Fibroblast of peridontal ligament (primary cell): ENCODE measurements at regions not wholly inside any gene's neighbourhood (a gene's known extent, or its start where the extent isn't known, plus 50 kb on each side); places are given as distances from the start of the nearest gene placed in this dataset.

Experiments used
- DNase-seq: peaks from one replicate; pipeline ENCODE4 v3.0.0-alpha.2; 2010; ENCODE audit errors: extremely low read depth

DNA sequence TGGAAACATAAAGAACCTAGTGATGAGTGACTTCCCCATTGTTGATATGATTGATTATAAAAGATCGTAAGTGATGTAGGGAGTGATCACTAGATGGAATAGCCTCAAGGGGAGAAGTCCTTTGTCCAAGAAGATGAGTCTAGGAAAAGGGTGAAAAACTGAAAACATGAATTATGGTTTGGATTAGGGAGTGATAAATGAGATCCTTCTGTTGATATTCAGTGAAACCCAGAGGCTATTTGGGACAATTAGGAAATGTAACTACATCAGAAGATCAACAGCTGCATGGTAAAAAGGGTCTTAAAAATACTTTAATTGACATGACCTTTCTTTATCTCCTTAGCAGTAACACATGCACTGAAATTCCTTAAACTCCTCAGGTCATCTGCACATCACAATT lies 124.0 kb upstream of the UNC5C start:
- no peak for DNase-seq

DNA sequence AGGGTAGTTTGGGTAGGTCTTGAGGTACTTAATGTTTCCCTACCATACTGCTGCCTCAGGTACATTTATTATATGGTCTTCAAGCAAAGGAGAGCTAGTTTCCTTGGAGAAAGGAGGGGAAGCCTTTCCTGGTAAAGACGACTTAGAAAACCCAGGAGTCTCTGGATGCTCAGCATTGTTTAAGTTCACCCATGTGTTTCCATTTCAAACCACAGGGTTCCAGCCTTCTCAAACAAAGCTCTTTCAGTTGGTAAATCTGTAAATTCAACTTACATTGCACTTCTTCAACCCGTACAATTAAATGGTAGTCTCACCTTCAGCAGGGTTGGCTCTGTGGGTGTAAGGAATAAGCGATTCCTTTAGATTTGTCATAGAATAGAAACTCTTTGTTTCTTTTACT lies 111.9 kb upstream of the UNC5C start:
- no peak for DNase-seq

DNA sequence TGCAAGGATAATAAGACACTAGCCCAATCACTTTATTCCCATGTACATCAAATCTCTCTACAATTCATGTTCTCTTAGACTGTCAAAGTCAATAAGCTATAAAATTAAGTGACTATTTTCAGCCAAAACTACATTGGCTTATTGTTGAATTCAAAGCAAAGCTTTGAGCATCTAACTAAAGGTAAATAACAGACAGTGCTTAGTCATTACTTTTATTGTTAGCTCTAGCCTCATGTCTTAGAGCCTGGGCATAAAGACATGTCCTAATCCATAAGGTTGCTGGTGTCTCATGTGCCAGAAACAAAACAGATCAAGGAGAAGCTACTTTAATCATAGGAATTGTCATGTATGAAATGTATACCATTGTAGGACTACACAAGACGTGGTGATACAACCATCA lies 103.1 kb upstream of the UNC5C start:
- no peak for DNase-seq

DNA sequence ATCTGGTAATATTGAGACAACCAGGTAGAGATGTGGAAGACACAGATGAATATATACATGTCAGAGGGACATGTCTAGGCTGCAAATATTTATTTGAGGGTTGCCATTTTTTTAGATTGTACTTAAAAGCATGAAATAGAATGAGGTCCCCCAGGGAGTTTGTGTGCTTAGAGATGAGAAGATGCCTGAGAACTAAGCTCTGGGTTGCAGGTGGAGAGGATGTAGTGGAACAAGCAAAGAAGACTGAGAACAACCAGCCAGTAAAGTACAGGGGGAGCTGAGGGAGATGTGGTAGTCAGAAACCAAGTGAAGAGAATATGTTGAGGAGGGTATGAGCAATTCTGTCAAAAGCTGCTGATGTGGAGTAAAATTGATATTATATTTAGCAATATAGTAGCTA lies 95.6 kb upstream of the UNC5C start:
- DNase-seq = no peak

DNA sequence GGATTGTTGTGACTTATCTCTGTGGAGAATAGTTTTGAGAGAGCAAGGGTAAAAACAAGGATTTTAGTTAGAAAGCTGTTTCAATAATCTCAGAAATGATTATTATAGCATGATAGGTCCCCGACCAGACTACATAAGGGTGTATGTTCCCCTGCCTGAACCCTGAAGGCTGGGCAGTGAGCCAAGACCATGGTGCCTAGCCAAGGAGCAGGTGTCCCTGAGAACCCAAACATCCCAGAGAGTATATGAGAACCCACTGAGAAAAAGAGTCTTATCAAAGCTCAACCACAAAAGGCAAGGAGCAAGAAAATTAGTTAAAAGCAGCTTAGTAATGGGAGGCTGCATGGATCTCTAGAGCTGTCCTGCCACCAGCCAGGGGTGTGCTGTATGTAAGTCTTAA lies 94.9 kb upstream of the UNC5C start:
- DNase-seq = no peak

DNA sequence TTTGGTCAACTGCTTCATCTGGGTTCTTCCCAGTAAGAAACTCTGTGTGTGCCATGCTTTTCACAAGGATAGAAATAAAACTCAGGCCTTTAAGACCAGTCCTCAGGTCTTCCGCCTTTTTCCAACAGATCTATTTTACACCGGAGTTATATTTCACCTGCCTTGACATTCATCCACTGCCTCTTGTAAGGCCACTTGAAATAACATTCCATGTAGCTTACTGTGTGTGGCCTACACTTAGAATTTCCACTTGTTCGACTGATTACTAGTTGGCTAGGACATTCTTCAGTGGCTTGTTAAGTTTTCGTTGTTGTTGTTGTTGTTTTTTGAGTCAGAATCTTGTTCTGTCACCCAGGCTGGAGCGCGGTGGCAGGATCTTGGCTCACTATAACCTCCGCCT lies 92.8 kb upstream of the UNC5C start:
- no peak for DNase-seq

DNA sequence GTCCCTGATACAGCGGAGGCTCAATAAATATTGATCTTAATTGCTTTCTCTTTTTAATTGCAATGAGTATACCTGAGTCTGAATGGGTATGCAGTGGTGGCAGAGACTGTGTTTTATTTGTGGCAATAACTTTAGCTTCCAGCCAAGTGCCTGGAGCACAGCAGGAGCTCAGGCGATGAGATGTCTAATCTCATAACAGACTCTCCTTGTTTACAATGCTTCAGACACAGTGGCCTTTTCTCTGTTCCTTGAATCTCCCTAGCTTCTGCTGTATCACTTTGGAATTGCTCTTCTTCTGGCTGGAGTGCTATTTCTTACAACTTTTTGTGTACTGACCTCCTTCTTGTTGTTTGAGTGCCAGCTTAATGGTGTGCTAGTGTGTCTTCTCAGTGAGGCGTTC lies 91.5 kb upstream of the UNC5C start:
- no peak for DNase-seq

DNA sequence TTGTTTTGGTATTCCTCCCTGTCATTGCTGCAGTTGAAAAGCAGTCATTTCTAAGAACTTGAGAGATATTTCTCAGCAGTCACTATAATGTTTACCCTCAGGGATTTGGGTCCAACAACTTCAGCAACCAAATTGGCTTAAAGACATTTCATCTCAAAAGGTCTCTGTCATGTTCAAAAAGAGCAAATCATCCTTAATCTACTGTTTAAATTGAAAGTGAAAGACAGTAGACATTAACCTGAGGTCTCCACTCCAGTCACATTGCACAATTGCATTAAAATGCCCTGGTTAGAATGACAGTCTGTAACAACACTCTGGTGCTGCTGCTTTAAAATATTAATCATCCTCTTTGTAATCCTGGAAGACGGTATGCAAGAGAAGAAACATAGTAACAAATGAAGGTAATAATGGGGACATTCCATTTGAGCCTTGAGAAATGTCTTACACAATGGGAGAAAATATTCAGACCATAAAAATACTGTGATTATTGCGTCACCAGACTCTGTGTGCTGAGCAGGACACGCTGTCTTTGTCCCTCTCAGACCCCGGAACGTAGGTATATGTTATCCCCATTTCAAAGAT lies 90.2 kb upstream of the UNC5C start:
- DNase-seq = no peak

DNA sequence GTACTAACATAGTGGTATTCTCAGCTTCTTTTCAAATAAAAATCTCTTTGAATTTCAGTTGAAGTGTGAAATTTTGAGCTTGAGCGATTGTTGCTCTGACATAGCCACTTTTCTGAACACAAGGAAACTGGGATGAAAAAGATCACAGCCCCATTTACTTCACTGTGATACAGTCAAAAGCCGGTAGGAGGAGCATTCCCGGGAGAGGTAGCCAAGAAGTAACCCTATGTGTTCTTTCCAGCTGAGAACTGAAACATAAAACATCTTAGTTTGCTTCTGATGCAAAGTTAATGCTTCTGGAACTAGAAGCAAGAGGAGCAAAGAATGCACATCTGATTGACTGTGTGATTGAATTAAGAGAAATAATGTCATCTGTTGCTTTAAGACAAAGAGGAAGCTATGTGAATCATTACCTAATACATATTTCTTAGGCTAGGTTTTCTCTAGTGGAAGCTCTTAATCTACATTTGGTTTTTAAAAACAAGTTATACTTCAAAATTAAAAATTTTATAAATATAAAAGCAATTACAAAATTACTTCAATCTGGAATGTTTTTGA lies 88.3 kb upstream of the UNC5C start:
- DNase-seq = peak; percentile 0

DNA sequence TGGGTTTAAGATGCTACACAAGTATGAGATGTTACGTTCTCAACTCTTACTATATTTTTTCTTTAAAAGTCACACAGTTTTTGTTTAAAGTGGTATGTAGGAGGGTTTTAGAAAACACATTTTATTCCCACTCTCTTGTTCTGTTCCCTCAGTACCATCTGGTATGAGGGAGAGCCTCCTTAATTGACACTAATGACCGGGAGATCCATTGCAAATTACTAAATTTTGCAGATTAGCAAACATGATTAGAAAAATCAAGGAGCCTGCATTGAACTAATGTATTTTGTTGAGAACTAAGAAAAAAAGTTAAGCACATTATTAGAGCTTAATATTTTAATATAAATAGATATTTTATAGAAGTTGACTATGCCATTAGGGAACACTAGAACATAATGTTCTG lies 87.3 kb upstream of the UNC5C start:
- no peak for DNase-seq

DNA sequence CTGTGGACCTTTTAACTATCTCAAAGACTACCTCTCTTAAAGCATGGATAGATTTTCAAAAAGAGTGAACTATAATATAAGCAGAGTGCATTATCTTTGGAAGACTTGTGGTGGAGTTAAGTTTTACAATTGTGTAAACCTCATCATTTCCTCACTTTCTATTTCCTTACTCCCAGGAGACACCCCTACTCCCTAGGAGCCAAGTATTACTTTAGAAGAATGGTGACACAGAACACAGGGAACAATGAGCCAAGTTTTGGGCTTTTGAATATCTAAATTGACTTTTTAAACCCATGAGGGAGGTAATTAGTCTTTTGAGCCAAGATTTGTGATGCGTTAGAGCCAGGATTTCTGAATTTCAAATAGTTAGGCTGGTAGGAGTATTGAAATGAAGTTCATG lies 78.9 kb upstream of the UNC5C start:
- no peak for DNase-seq

DNA sequence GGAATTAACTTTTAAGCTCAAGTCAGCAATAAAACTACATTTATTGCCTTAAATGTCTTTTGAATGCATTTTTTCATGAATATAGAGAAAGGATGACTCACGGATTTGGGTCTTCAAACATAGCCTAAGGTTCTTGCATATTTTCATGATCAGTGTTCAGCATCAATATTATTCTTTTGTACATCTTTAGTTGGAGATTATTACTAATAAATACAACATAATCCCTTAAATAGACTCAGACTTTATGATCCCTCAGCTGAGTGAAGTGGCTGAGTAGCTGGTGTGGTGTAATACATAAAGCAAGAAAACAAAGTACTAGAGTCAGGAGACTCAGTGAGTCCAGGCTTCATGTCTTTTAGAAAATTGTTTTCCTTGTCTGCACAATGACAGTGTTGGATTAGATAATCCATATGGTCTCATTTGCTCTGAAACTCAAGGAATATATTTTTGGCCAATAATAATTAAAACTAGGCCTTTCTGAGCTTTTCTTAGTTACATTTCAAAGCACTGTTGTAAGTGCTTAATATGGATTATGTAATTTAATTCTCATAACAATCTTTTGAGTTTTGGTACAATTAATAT lies 78.3 kb upstream of the UNC5C start:
- DNase-seq = no peak

DNA sequence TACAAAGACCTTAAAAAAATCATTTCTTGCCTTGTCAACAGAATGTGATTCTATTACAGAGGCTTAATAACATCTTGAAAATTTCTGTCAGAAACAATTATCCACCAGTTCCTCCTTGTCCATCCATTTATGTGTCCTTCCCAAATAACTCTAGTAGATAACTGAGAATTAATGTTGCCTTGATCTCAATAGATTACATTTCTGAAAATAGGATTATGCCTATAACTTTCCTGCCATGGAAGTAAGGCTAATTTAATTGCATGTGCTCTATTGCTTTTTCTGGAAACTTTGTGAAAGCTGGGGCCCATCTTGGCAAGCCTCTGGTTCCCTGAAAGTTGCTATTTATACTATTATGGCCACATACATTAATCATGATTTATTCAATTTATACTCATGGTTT lies 76.2 kb upstream of the UNC5C start:
- DNase-seq = no peak

DNA sequence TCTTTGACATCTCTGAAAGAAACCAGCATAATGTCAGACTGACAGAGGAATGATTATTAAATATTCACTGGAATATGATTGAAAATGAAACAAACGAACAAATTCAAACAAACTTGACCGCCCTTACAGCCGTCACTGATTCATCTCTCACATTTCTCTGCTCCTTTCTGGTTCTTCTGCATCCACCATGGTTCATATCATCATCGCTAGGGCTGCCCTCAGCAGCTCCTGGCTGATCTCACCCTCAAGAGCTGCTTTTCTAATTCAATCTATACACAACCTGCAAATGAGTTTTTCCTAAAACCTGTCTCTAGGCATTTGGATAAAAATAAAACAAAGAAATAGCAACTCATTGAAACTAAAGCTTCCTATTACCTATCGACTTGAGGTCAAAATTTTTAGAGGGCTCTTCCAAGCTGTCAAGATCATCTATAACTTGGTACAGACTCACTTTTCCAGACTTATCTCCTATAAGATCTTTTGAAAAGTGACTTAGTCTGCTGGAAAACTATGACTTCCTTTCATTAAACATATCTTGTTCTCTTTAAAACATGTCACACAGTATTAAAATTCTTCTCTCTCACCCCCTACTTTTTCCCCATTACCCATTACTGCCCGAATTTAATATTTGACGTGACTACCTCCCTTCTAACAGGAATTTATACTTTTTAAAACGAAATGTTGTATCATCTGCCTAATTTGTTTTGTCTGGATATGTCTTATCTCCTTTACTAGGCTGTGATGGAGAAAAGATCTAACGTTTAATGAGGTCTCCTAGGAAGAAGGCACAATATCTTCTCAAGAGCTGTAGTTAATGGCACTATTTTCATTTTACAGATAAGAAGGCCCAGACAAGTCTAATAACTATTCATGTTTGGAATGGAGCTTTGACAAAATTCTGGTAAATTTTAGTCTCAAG lies 71.0 kb upstream of the UNC5C start:
- DNase-seq = no peak

DNA sequence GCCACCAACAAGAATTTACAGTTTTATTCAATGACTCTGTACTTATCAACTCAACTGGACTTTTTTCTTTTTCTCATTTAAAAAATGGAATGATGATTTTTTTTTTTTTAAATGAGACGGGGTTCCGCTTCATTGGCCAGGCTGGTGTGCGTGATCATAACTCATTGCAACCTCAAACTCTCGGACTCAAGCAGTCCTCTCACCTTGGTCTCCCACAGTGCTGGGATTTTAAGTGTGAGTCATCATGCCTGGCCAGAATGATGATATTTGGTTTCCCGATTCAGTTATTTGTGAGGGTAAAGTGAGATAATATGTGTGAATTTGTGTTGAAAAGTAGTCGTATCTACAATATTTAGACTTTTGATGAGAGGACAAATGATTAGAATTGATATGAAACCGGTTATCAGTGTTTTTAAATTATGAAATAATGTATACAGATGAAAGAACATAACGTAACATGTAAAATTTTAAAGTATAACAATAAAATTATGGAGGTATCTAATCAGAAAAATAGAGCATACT lies 66.0 kb upstream of the UNC5C start:
- no peak for DNase-seq

DNA sequence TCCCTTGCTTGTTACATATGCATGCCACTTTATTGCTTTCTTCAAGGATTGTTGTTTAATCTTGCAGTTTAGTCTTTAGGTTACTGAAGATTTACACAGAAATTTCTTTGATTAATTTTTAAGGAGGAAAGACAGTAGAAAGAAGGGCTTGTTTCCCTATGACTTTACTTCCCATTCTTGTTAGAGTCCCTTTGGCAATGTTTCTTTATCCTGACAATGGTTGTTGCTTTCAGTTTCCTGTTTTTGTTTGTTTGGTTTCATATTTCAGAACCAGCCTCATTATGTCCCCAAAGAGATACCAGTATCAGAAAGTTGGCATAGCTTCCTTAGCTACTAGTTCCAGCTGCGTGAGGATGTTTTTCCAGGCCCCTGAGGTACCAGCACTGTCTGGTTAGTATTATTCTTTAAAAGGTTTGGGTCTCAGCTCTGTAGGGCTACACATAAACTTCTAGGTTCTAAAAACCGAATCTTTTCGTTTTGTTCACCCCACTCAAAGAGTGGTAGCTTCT lies 61.3 kb upstream of the UNC5C start:
- no peak for DNase-seq

DNA sequence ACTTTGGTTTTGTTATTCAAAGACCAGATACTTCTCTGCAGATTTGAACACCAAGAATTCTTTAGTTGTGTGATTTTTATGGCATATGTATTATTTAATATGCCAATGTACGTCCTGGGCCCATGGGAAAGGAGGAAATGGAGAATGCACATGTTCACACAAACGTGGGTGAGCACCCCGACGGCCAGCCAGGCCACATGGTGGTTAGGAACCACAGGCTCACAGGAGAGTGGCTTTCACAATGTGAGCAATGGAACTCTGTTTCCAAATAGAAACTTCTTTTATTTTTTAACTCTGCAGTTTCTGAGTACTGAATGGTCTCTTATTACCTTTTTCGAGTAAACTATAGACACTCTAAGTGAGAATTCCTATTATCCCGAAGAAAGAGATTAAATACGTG lies 58.0 kb upstream of the UNC5C start:
- DNase-seq = no peak

DNA sequence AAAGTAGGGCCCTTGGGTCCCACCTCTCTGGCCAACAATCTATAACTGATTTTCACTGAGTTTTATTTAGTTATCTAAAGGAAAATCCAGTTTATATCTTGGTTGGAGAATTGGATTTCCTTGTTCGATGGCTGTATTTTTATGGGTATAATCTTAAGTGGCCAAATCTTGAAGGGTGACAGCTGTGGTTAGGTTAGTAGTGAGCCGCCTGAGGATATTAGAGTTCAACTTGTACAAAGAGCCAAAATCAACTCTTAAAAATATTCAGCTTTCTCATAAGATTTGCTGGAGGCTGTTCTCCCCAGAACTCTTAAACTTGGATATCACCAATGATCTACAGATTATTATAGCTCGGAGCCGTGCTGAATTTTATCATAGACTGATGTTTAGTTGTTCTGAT lies 54.6 kb upstream of the UNC5C start:
- DNase-seq = no peak

DNA sequence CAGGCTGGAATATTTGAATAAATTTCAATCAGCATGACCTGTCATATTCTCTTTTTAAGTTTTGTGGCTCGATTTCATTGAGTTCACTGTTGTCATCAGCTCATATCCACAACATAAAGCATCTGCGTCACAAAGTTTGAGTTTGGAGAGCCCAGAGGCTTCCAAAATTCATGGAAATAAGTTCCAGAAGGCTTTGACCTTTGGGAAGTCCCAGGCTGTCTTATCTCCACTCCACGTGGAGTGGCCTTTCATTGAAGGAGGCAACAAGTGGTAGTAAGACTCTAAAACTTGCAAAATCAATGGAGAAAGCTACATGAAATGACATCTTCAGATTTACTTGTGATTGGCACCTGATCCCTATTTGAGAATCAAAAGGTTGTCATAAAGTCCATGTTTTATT lies 54.1 kb upstream of the UNC5C start:
- DNase-seq = no peak

DNA sequence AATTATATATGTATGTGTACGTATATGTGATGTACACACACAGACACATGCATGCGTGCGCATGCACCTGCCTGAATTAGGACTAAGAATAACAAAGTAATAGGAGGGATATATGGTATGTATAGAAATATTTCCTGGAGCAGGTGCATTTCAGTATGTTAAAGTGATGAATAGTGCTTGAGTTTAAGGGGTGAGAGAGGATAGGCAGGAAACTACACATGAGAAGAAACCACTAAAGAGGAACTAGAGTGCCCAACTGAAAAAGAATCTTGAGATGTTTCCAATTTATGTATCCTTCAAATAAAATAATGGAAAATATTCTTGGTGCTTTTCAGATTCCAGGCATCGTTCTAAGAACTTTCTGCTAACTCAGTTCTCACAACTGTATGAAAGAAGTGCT lies 52.6 kb upstream of the UNC5C start:
- DNase-seq = no peak

DNA sequence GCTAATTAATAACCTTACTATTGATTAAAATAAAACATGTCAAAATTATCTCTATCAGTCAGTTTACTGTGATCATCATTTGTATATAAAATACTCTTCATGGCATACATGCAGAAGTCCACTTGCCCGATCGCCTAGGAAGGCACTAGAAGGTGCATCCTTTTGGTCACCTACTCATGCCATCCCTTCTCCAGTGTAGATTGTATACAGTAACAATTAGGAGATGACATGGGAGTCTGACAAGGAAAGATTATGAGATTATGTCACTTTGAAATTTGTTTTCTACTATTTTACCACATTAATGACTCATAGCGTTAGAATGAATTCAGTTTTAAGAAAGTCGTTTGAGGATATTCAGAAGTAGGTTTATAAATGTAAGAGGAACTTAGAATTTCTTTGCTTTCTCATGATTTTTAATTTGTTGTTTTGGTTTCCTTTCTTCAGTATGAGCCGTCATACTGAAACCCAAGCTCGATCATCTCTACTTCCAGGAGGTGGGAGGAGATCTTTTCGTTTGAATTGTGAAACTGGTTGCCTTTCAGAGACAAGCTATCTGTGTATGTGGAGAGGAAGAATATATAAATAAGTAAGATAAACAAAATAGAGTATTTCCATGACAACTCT lies 51.1 kb upstream of the UNC5C start:
- DNase-seq = no peak
